ENCODE measurements at regions not wholly inside any gene's neighbourhood (a gene's known extent, or its start where the extent isn't known, plus 50 kb on each side); places are given as distances from the start of the nearest gene placed in this dataset.
"Not testable (repeated sequence)": the region's sequence is repeated elsewhere in the genome, so short reads cannot be mapped to it uniquely, and the experiment has no call there.

DNA sequence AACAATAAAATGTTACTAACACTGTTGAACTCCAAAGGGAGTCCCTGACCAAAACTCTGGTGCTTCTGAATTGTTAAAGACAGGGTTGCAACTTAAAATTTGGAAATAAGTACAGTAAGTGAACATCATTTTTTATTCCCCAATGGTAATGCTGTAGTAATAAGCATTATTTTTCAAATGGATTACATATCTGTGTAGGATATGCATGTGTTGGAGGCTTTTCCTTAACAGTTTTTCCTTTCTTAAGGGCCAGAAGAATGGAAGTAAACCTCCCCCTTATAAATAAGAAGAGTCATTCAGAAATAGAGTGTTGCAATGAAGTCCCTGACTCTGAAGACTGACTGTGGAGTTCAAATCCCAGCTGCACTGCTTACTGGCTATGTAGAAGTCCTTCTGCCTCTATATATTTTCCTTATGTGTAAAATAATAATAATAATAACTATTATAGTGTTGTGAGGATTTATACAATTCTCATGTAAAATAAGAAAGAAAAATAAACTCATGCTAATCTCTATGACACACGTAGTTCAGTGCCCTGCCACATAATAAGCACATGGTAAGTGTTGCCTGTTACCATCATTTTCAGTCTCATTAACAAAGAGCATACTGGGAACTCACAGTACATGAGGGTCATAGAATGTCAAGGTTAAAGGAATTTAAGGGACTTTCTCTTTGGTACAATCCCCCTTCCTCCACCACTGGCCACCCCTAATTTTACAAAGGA lies 129.8 kb upstream of the SMLR1 start:
- TF ChIP-seq, protein P1, sequence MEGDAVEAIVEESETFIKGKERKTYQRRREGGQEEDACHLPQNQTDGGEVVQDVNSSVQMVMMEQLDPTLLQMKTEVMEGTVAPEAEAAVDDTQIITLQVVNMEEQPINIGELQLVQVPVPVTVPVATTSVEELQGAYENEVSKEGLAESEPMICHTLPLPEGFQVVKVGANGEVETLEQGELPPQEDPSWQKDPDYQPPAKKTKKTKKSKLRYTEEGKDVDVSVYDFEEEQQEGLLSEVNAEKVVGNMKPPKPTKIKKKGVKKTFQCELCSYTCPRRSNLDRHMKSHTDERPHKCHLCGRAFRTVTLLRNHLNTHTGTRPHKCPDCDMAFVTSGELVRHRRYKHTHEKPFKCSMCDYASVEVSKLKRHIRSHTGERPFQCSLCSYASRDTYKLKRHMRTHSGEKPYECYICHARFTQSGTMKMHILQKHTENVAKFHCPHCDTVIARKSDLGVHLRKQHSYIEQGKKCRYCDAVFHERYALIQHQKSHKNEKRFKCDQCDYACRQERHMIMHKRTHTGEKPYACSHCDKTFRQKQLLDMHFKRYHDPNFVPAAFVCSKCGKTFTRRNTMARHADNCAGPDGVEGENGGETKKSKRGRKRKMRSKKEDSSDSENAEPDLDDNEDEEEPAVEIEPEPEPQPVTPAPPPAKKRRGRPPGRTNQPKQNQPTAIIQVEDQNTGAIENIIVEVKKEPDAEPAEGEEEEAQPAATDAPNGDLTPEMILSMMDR (IDR thresholded peaks at IDR 0.05), result no peak
- Histone ChIP-seq H3K4me1 (ENCODE audit: low read depth) (no peaks in the 10 kb centered on the region), H3K9me3 (no peaks in the 10 kb centered on the region), H3K36me3 (ENCODE audit: low read depth) (no peaks in the 10 kb centered on the region), H3K4me3 (no peak overlapping the region)
- ATAC-seq, result no peak
- intact Hi-C loops (cut with DNase I, micrococcal nuclease), result no loop called here
- DNase-seq, result no peak

DNA sequence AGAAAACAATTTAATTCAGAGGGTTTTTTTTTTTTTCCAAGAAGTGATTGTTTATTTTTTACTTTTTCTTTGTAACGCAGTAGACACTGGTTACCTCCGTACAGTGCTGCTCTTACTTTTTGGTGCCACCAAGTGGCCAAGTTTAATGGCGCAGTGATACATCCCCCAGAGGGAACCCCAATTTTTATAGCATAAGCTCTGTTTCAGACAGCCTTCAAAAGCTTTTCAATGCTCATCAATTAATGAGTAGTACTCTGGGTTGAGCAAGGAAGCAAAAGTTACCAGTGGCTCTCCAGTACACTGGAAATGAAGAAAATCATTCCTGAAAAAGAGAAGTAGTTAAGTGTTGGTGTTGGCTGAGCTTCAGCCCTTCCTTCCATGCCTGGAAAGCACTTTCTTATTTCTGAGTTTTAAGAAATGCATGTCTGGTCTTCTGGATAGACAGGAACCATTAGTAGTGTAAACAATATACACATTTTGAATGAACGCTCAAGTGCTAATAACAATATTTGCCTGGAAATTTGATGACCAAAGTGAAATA lies 129.1 kb upstream of the SMLR1 start:
- intact Hi-C loops (cut with DNase I, micrococcal nuclease), result loop anchor here in 1 of 2 donors (2.0 kb wide), 1 partner anchor 375 kb away; no protein-coding TSS in a partner anchor
- TF ChIP-seq, protein P1 (IDR thresholded peaks at IDR 0.05), result no peak
- H3K4me1 ChIP-seq (ENCODE audit: low read depth), result no peaks in the 10 kb centered on the region
- no peaks in the 10 kb centered on the region for H3K9me3 ChIP-seq
- ATAC-seq (peak; percentile 73), DNase-seq (peak in 2 of 3 donors; percentile 32 to 71)
- H3K36me3 ChIP-seq (ENCODE audit: low read depth), result no peaks in the 10 kb centered on the region
- H3K4me3 ChIP-seq, result no peak overlapping the region

DNA sequence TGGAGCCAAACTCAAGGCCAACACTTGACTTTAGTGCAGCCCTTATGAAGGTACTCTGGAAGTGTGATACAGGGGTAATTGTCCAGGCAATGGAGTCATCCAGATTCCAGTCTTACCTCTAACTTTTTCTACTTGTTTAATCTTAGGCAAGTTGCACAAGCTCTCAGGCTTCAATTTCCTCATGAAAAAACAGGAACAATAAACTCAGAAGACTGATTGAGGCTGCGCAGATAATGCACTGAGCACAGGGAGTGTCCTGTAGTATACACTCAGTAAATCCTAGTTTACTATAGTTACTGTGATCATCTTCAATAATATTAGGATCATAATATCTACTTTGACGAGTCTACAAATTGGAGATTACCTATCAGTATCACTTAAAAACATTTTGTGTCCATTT lies 127.5 kb upstream of the SMLR1 start:
- Histone ChIP-seq H3K36me3 (ENCODE audit: low read depth) (no peaks in the 10 kb centered on the region), H3K4me3 (no peak overlapping the region), H3K4me1 (ENCODE audit: low read depth) (no peaks in the 10 kb centered on the region), H3K9me3 (no peaks in the 10 kb centered on the region)
- DNase-seq (no peak), ATAC-seq (no peak)
- TF ChIP-seq, protein P1 (IDR thresholded peaks at IDR 0.05), result no peak
- intact Hi-C loops (cut with DNase I, micrococcal nuclease), result loop anchor here in 1 of 2 donors (2.0 kb wide), 1 partner anchor 377 kb away; no protein-coding TSS in a partner anchor

DNA sequence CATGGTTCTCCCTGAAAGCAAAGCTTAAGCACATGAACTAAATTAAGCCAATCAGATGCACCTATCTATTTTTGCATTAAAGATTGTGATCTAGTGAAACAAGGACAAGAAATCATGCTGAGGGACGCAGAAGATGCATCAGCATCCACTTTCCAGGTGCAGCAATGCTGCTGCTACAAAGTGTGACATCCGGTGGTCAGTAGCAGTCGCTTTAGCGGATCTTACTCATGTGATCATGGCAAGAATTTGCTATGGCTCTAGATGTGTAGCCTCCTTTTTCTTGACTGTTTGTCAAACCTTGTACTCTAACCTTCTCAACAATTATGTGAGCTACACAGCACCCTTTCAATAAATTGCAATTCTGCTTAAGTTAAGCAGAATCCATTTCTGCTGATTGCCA lies 126.8 kb upstream of the SMLR1 start:
- TF ChIP-seq, protein P1 (IDR thresholded peaks at IDR 0.05), result no peak
- Histone ChIP-seq H3K9me3 (no peaks in the 10 kb centered on the region), H3K36me3 (ENCODE audit: low read depth) (no peaks in the 10 kb centered on the region), H3K4me3 (no peak overlapping the region), H3K4me1 (ENCODE audit: low read depth) (no peaks in the 10 kb centered on the region)
- intact Hi-C loops (cut with DNase I, micrococcal nuclease), result no loop called here
- no peak for DNase-seq
- ATAC-seq, result no peak

DNA sequence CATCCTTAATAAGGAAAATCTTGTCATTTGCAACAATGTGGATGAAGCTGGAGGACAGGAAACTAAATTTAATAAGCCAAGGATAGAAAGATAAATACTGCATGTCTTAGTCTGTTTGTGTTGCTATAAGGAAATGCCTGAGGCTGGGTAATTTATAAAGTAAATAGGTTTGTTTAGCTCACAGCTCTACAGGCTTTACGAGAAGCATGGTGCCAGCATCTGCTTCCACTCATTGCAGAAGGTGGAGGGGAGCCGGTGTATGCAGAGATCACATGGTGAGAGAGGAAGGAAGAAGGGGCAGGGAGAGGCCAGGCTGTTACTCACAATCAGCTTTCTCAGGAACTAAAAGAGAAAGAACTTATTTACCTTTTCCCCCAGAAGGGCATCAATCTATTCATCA lies 118.9 kb upstream of the SMLR1 start:
- H3K4me1 ChIP-seq (ENCODE audit: low read depth), result no peaks in the 10 kb centered on the region
- peaks cover 4% of the 10 kb centered on the region for H3K9me3 ChIP-seq
- TF ChIP-seq, protein P1 (IDR thresholded peaks at IDR 0.05), result no peak
- intact Hi-C loops (cut with DNase I, micrococcal nuclease), result no loop called here
- H3K4me3 ChIP-seq, result no peak overlapping the region
- DNase-seq, result peak in 1 of 3 donors; percentile 12
- no peaks in the 10 kb centered on the region for H3K36me3 ChIP-seq (ENCODE audit: low read depth)
- ATAC-seq, result peak; percentile 80

DNA sequence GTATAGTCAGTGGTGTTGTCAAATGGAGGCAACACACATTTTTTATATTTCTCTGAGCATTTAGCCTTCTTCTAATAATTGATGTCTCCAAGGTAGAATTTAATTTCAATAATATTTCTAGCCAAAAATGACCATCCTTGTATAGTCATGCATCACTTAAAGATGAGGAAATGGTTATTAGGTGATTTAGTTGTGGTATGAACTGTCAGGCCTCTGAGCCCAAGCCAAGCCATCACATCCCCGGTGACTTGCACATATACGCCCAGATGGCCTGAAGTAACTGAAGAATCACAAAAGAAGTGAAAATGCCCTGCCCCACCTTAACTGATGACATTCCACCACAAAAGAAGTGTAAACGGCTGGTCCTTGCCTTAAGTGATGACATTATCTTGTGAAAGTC lies 115.6 kb upstream of the SMLR1 start:
- ATAC-seq; intact Hi-C loops (cut with DNase I, micrococcal nuclease); DNase-seq; H3K9me3 ChIP-seq; H3K4me1 ChIP-seq (ENCODE audit: low read depth); H3K4me3 ChIP-seq; H3K36me3 ChIP-seq (ENCODE audit: low read depth): not testable (repeated sequence)

Data from mucosa of descending colon (tissue), 3 donors.